SK-N-SH (cell line): ENCODE measurements at regions not wholly inside any gene's neighbourhood (a gene's known extent, or its start where the extent isn't known, plus 50 kb on each side); places are given as distances from the start of the nearest gene placed in this dataset.

Experiments used
- CTCF ChIA-PET: fragments of 300-600, 350-600 bp; formaldehyde crosslinking; extraction: SDS; loops from one replicate; lab custom pipeline; 2021; lab: Yijun Ruan, JAX
- POLR2A ChIA-PET: fragments of 350-600 bp; sonication (Branson Sonifier 250); formaldehyde crosslinking; extraction: SDS; loops from one replicate; lab custom pipeline; 2020; ENCODE audit warnings: antibody characterized with exemption, inconsistent platforms; lab: Yijun Ruan, JAX
- DNase-seq: peaks from one replicate; pipeline ENCODE4 v3.0.0; 2012
- H2AFZ ChIP-seq: fragments of 200-600 bp; sonication (generic); 2 replicates; pipeline ENCODE4 v1.8.1; 2016; ENCODE audit warnings: antibody characterized with exemption, mild to moderate bottlenecking, low read depth
- H3F3A ChIP-seq: fragments of 200-600 bp; sonication (generic); replicated peaks from 2 replicates; pipeline ENCODE3; 2016; ENCODE audit warnings: antibody characterized with exemption, mild to moderate bottlenecking; ENCODE audit not compliant: insufficient read depth
- H3K27ac ChIP-seq, 2 experiments: fragments of 200-500 bp in 1 of 2; fragments of 200-600 bp in 1 of 2; sonication (Bioruptor generic) in 1 of 2; sonication (generic), shearing (Covaris generic) in 1 of 2; 2 replicates each; pipeline versions ENCODE4 v1.5.1 to v1.6.1; 2014 to 2016; ENCODE audit warnings: low read depth in 2 of 2, inconsistent platforms in 1 of 2, low read length in 1 of 2, mild to moderate bottlenecking in 1 of 2, mixed read lengths in 1 of 2
- H3K27me3 ChIP-seq: fragments of 200-600 bp; sonication (generic), shearing (Covaris generic); 2 replicates; pipeline ENCODE4 v1.6.1; 2016; ENCODE audit warnings: mixed run types; ENCODE audit not compliant: insufficient read depth
- H3K36me3 ChIP-seq, 2 experiments: fragments of 200-500 bp in 1 of 2; fragments of 200-600 bp in 1 of 2; sonication (Bioruptor generic) in 1 of 2; sonication (generic) in 1 of 2; replicated peaks in 1 of 2; 2 replicates each; pipeline versions ENCODE3 to v1.5.1; 2014 to 2016; ENCODE audit warnings: low read length in 1 of 2, mild to moderate bottlenecking in 1 of 2; ENCODE audit not compliant: insufficient read depth in 2 of 2, control insufficient read depth in 1 of 2
- H3K4me1 ChIP-seq, 2 experiments: fragments of 200-500 bp in 1 of 2; fragments of 200-600 bp in 1 of 2; sonication (Bioruptor generic) in 1 of 2; sonication (generic), shearing (Covaris generic) in 1 of 2; 2 replicates each; pipeline versions ENCODE4 v1.5.1 to v1.6.1; 2014 to 2016; ENCODE audit warnings: low read depth in 1 of 2, low read length in 1 of 2, mixed run types in 1 of 2; ENCODE audit not compliant: insufficient read depth in 2 of 2, control insufficient read depth in 1 of 2
- H3K4me2 ChIP-seq: fragments of 200-600 bp; sonication (generic), shearing (Covaris generic); 2 replicates; pipeline ENCODE4 v1.6.1; 2017; ENCODE audit warnings: mixed run types
- H3K4me3 ChIP-seq, 2 experiments: fragments of 200-500 bp in 1 of 2; fragments of 200-600 bp in 1 of 2; sonication (Bioruptor generic) in 1 of 2; sonication (generic), shearing (Covaris generic) in 1 of 2; 2 replicates each; pipeline versions ENCODE4 v1.5.1 to v1.8.1; 2014 to 2016; ENCODE audit warnings: low read depth in 2 of 2, inconsistent platforms in 1 of 2, low read length in 1 of 2, mild to moderate bottlenecking in 1 of 2, mixed read lengths in 1 of 2, moderate library complexity in 1 of 2
- H3K79me2 ChIP-seq: fragments of 200-600 bp; sonication (generic); 2 replicates; pipeline ENCODE4 v1.8.1; 2017; ENCODE audit warnings: mild to moderate bottlenecking; ENCODE audit not compliant: insufficient read depth
- H3K9ac ChIP-seq: fragments of 200-600 bp; sonication (generic); 2 replicates; pipeline ENCODE4 v1.6.1; 2017; ENCODE audit warnings: mixed run types
- H3K9me2 ChIP-seq: fragments of 200-600 bp; sonication (generic); 2 replicates; pipeline ENCODE4 v1.6.1; 2017; ENCODE audit warnings: mixed run types
- H3K9me3 ChIP-seq: fragments of 200-600 bp; sonication (generic); 2 replicates; pipeline ENCODE4 v1.6.1; 2017; ENCODE audit warnings: mixed run types, mild to moderate bottlenecking, moderate library complexity
- H4K20me1 ChIP-seq: fragments of 200-600 bp; sonication (generic); 2 replicates; pipeline ENCODE4 v1.6.1; 2017; ENCODE audit warnings: mild to moderate bottlenecking, mixed run types; ENCODE audit not compliant: insufficient read depth
- CHD2 ChIP-seq: fragments of 150-350 bp; IDR thresholded peaks from 2 replicates; pipeline ENCODE4 v1.6.1; 2018; ENCODE audit warnings: low read length; ENCODE audit not compliant: partially characterized antibody
- ELF1 ChIP-seq: IDR thresholded peaks from 2 replicates; pipeline ENCODE4 v1.4.0; 2012
- EP300 ChIP-seq, 2 experiments: IDR thresholded peaks; 2 replicates each; pipeline versions ENCODE4 v1.4.0 to v1.6.1; 2012; ENCODE audit warnings: borderline replicate concordance in 1 of 2, low read depth in 1 of 2, low read length in 1 of 2
- FOXM1 ChIP-seq: IDR thresholded peaks from 2 replicates; pipeline ENCODE4 v1.4.0; 2012; ENCODE audit warnings: low read depth, mild to moderate bottlenecking
- GATA2 ChIP-seq: sonication (generic); formaldehyde crosslinking; IDR thresholded peaks from 2 replicates; pipeline ENCODE4 v1.5.0; 2020; ENCODE audit warnings: mild to moderate bottlenecking, missing genetic modification reagents
- MEF2A ChIP-seq: IDR thresholded peaks from 2 replicates; pipeline ENCODE4 v1.4.0; 2012; ENCODE audit warnings: low read depth, borderline replicate concordance
- MXI1 ChIP-seq: IDR thresholded peaks from 2 replicates; pipeline ENCODE4 v1.6.1; 2012; ENCODE audit warnings: mild to moderate bottlenecking, low read depth, low read length, improper control_type of control experiment
- NRF1 ChIP-seq: IDR thresholded peaks from 2 replicates; pipeline ENCODE4 v1.6.1; 2012; ENCODE audit warnings: low read depth, mild to moderate bottlenecking, low read length
- RAD21 ChIP-seq: IDR thresholded peaks from 2 replicates; pipeline ENCODE4 v1.6.1; 2012; ENCODE audit warnings: mild to moderate bottlenecking, low read length
- RCOR1 ChIP-seq: fragments of 150-350 bp; IDR thresholded peaks from 2 replicates; pipeline ENCODE4 v1.6.1; 2017; ENCODE audit warnings: antibody characterized with exemption, low read length
- RFX5 ChIP-seq: IDR thresholded peaks from 2 replicates; pipeline ENCODE4 v1.6.1; 2012; ENCODE audit warnings: mild to moderate bottlenecking, improper control_type of control experiment, low read length
- SMC3 ChIP-seq: IDR thresholded peaks from 2 replicates; pipeline ENCODE4 v1.6.1; 2012; ENCODE audit warnings: low read depth, low read length, improper control_type of control experiment
- TCF12 ChIP-seq: IDR thresholded peaks from 2 replicates; pipeline ENCODE4 v1.4.0; 2012
- YY1 ChIP-seq: IDR thresholded peaks from 2 replicates; pipeline ENCODE4 v1.4.0; 2012; ENCODE audit warnings: low read depth, mild to moderate bottlenecking
- WGBS: methylation state at CpG from one replicate; pipeline ENCODE4 v1.1.6; 2017; ENCODE audit warnings: low lambda C conversion rate; 5-methylcytosine and 5-hydroxymethylcytosine counted together
- TF ChIP-seq, protein P1 (sequence below): IDR thresholded peaks from 2 replicates; pipeline ENCODE4 v1.4.0; 2012; ENCODE audit warnings: low read depth, borderline replicate concordance
- TF ChIP-seq, protein P2 (sequence below): fragments of 150-350 bp; IDR thresholded peaks from 2 replicates; pipeline ENCODE4 v1.6.1; 2016; ENCODE audit warnings: mild to moderate bottlenecking, low read depth, low read length
- TF ChIP-seq, protein P3 (sequence below): IDR thresholded peaks from 2 replicates; pipeline ENCODE4 v1.6.1; 2012; ENCODE audit warnings: mild to moderate bottlenecking, low read depth, low read length, moderate library complexity
- TF ChIP-seq, protein P4 (sequence below): IDR thresholded peaks from 2 replicates; pipeline ENCODE4 v1.4.0; 2012; ENCODE audit warnings: low read depth
- TF ChIP-seq, protein P5 (sequence below): IDR thresholded peaks from 2 replicates; pipeline ENCODE4 v1.4.0; 2012; ENCODE audit warnings: low read depth, borderline replicate concordance
- TF ChIP-seq, protein P6 (sequence below): IDR thresholded peaks from 2 replicates; pipeline ENCODE4; 2012

DNA sequence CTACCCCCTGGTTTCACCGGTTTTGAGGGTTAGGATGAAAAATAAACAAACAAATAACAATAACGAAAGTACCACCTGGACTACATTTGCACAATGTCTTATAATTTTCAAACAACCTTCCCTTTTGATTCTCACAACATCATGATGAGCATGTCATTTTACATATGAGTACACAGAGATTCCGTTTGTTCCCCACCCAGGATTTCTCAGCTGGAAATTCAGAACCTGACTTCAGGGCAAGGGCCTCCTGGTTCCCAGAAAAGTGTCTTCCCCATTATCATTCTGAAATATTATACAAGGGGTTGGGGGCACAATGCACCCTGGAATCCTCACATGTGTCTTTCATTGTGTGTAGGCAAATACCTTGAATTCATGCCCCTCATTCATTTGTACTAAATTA is 135.8 kb upstream of the NOCT start:
- Histone ChIP-seq H3K79me2 (no peaks in the 10 kb centered on the region), H3K27ac (no peak overlapping the region), H3K4me1 (no peaks in the 10 kb centered on the region; a peak in 1 of 4 replicates), H3K4me3 (no peak overlapping the region), H3K36me3 (no peaks in the 10 kb centered on the region), H3K27me3 (no peaks in the 10 kb centered on the region), H3K9me3 (no peaks in the 10 kb centered on the region), H3K4me2 (no peak overlapping the region), H3K9ac (no peak overlapping the region), H4K20me1 (no peaks in the 10 kb centered on the region), H3K9me2 (no peaks in the 10 kb centered on the region), H2AFZ (no peak overlapping the region)
- CTCF ChIA-PET: interaction anchor here (0.8 kb wide), 1 partner anchor 9 kb away, joined by 3 read pairs; no protein-coding TSS in a partner anchor
- DNase-seq: no peak
- TF ChIP-seq, protein P1, sequence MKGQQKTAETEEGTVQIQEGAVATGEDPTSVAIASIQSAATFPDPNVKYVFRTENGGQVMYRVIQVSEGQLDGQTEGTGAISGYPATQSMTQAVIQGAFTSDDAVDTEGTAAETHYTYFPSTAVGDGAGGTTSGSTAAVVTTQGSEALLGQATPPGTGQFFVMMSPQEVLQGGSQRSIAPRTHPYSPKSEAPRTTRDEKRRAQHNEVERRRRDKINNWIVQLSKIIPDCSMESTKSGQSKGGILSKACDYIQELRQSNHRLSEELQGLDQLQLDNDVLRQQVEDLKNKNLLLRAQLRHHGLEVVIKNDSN: no peak
- TF ChIP-seq RAD21: no peak
- TF ChIP-seq CHD2: no peak
- TF ChIP-seq, protein P2, sequence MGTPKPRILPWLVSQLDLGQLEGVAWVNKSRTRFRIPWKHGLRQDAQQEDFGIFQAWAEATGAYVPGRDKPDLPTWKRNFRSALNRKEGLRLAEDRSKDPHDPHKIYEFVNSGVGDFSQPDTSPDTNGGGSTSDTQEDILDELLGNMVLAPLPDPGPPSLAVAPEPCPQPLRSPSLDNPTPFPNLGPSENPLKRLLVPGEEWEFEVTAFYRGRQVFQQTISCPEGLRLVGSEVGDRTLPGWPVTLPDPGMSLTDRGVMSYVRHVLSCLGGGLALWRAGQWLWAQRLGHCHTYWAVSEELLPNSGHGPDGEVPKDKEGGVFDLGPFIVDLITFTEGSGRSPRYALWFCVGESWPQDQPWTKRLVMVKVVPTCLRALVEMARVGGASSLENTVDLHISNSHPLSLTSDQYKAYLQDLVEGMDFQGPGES: no peak
- TF ChIP-seq, protein P3, sequence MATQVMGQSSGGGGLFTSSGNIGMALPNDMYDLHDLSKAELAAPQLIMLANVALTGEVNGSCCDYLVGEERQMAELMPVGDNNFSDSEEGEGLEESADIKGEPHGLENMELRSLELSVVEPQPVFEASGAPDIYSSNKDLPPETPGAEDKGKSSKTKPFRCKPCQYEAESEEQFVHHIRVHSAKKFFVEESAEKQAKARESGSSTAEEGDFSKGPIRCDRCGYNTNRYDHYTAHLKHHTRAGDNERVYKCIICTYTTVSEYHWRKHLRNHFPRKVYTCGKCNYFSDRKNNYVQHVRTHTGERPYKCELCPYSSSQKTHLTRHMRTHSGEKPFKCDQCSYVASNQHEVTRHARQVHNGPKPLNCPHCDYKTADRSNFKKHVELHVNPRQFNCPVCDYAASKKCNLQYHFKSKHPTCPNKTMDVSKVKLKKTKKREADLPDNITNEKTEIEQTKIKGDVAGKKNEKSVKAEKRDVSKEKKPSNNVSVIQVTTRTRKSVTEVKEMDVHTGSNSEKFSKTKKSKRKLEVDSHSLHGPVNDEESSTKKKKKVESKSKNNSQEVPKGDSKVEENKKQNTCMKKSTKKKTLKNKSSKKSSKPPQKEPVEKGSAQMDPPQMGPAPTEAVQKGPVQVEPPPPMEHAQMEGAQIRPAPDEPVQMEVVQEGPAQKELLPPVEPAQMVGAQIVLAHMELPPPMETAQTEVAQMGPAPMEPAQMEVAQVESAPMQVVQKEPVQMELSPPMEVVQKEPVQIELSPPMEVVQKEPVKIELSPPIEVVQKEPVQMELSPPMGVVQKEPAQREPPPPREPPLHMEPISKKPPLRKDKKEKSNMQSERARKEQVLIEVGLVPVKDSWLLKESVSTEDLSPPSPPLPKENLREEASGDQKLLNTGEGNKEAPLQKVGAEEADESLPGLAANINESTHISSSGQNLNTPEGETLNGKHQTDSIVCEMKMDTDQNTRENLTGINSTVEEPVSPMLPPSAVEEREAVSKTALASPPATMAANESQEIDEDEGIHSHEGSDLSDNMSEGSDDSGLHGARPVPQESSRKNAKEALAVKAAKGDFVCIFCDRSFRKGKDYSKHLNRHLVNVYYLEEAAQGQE: no peak
- TF ChIP-seq MEF2A: no peak
- no peak for TF ChIP-seq EP300 (IDR thresholded peaks at IDR 0.05; ENCODE audit: borderline replicate concordance in 1 of 2, low read depth in 1 of 2, low read length in 1 of 2)
- no peak for TF ChIP-seq SMC3
- TF ChIP-seq, protein P4, sequence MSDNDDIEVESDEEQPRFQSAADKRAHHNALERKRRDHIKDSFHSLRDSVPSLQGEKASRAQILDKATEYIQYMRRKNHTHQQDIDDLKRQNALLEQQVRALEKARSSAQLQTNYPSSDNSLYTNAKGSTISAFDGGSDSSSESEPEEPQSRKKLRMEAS: no peak
- no peak for TF ChIP-seq GATA2 (CRISPR knock-in tag)
- TF ChIP-seq ELF1: no peak
- TF ChIP-seq, protein P5, sequence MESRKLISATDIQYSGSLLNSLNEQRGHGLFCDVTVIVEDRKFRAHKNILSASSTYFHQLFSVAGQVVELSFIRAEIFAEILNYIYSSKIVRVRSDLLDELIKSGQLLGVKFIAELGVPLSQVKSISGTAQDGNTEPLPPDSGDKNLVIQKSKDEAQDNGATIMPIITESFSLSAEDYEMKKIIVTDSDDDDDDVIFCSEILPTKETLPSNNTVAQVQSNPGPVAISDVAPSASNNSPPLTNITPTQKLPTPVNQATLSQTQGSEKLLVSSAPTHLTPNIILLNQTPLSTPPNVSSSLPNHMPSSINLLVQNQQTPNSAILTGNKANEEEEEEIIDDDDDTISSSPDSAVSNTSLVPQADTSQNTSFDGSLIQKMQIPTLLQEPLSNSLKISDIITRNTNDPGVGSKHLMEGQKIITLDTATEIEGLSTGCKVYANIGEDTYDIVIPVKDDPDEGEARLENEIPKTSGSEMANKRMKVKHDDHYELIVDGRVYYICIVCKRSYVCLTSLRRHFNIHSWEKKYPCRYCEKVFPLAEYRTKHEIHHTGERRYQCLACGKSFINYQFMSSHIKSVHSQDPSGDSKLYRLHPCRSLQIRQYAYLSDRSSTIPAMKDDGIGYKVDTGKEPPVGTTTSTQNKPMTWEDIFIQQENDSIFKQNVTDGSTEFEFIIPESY: no peak
- TF ChIP-seq TCF12: no peak
- no peak for TF ChIP-seq MXI1
- TF ChIP-seq RFX5: no peak
- TF ChIP-seq, protein P6, sequence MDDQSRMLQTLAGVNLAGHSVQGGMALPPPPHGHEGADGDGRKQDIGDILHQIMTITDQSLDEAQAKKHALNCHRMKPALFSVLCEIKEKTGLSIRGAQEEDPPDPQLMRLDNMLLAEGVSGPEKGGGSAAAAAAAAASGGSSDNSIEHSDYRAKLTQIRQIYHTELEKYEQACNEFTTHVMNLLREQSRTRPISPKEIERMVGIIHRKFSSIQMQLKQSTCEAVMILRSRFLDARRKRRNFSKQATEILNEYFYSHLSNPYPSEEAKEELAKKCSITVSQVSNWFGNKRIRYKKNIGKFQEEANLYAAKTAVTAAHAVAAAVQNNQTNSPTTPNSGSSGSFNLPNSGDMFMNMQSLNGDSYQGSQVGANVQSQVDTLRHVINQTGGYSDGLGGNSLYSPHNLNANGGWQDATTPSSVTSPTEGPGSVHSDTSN: no peak
- no peak for TF ChIP-seq FOXM1
- no peak for TF ChIP-seq YY1
- no peak for TF ChIP-seq NRF1
- no peak for TF ChIP-seq RCOR1
- TF ChIP-seq, all 33 proteins: peak for 0
- H3F3A ChIP-seq: peaks cover 8% of the 10 kb centered on the region
- POLR2A ChIA-PET: no interaction called here
- 96% methylated on average over 3 of the region's 3 CpGs for WGBS
